ENCODE measurements at regions not wholly inside any gene's neighbourhood (a gene's known extent, or its start where the extent isn't known, plus 50 kb on each side); places are given as distances from the start of the nearest gene placed in this dataset.
"Not testable (repeated sequence)": the region's sequence is repeated elsewhere in the genome, so short reads cannot be mapped to it uniquely, and the experiment has no call there.

GRCh38 chr14:49160983-49161382, 425.2 kb downstream of the RPS29 start:
- DNase-seq (ENCODE audit: low spot score), result no peak

GRCh38 chr14:49159081-49159480, 427.1 kb downstream of the RPS29 start:
- ATAC-seq (no peak), DNase-seq (ENCODE audit: low spot score) (no peak)

More at GRCh38 chr14:49160983-49161382, 425.2 kb downstream of the RPS29 start:
- ATAC-seq, result no peak

- no peak for DNase-seq (ENCODE audit: low spot score)
- ATAC-seq, result no peak
Measured at GRCh38 chr14:49139593-49139992, 446.6 kb downstream of the RPS29 start.

- ATAC-seq (no peak), DNase-seq (ENCODE audit: low spot score) (no peak)
Measured at GRCh38 chr14:49134940-49135339, 451.2 kb downstream of the RPS29 start.

GRCh38 chr14:49121246-49121645, 464.9 kb downstream of the RPS29 start:
- no peak for ATAC-seq

GRCh38 chr14:49114161-49114893, 471.9 kb downstream of the RPS29 start:
- ATAC-seq (peak; percentile 77), DNase-seq (ENCODE audit: low spot score) (no peak)

More at GRCh38 chr14:49121246-49121645, 464.9 kb downstream of the RPS29 start:
- no peak for DNase-seq (ENCODE audit: low spot score)

- DNase-seq (ENCODE audit: low spot score), result no peak
- ATAC-seq, result peak; percentile 82
Measured at GRCh38 chr14:49106741-49107667, 479.2 kb downstream of the RPS29 start.

GRCh38 chr14:49105956-49106355, 480.2 kb downstream of the RPS29 start:
- no peak for ATAC-seq
- no peak for DNase-seq (ENCODE audit: low spot score)

GRCh38 chr14:49105512-49105911, 480.7 kb downstream of the RPS29 start:
- ATAC-seq (no peak), DNase-seq (ENCODE audit: low spot score) (no peak)

- ATAC-seq (no peak), DNase-seq (ENCODE audit: low spot score) (no peak)
Measured at GRCh38 chr14:49092345-49092744, 493.8 kb downstream of the RPS29 start.

GRCh38 chr14:49089107-49089506, 497.1 kb downstream of the RPS29 start:
- DNase-seq (ENCODE audit: low spot score) (no peak), ATAC-seq (no peak)

- not testable (repeated sequence) for DNase-seq (ENCODE audit: low spot score); ATAC-seq
Measured at GRCh38 chr14:49073292-49073691, 512.9 kb downstream of the RPS29 start.

GRCh38 chr14:49058511-49058910, 527.7 kb downstream of the RPS29 start:
- no peak for ATAC-seq
- DNase-seq (ENCODE audit: low spot score), result no peak

- ATAC-seq (peak; percentile 50), DNase-seq (ENCODE audit: low spot score) (no peak)
Measured at GRCh38 chr14:49057838-49058510, 528.2 kb downstream of the RPS29 start.

GRCh38 chr14:49056021-49056420, 530.2 kb downstream of the RPS29 start:
- DNase-seq (ENCODE audit: low spot score), result no peak

GRCh38 chr14:49052521-49052920, 533.7 kb downstream of the RPS29 start:
- ATAC-seq, result no peak
- DNase-seq (ENCODE audit: low spot score), result no peak

More at GRCh38 chr14:49056021-49056420, 530.2 kb downstream of the RPS29 start:
- no peak for ATAC-seq

GRCh38 chr14:49051328-49052060, 534.7 kb downstream of the RPS29 start:
- no peak for ATAC-seq
- no peak for DNase-seq (ENCODE audit: low spot score)

- no peak for ATAC-seq
Measured at GRCh38 chr14:49050822-49051221, 535.4 kb downstream of the RPS29 start.

GRCh38 chr14:49049711-49050110, 536.5 kb downstream of the RPS29 start:
- DNase-seq (ENCODE audit: low spot score) (no peak), ATAC-seq (no peak)

More at GRCh38 chr14:49050822-49051221, 535.4 kb downstream of the RPS29 start:
- no peak for DNase-seq (ENCODE audit: low spot score)

- DNase-seq (ENCODE audit: low spot score) (no peak), ATAC-seq (no peak)
Measured at GRCh38 chr14:49044981-49045380, 541.2 kb downstream of the RPS29 start.
